ENCODE measurements at regions not wholly inside any gene's neighbourhood (a gene's known extent, or its start where the extent isn't known, plus 50 kb on each side); places are given as distances from the start of the nearest gene placed in this dataset.
A peak's percentile ranks its signal among the peaks of the same experiment; 100 is the strongest.
"Not testable (repeated sequence)": the region's sequence is repeated elsewhere in the genome, so short reads cannot be mapped to it uniquely, and the experiment has no call there.

DNA sequence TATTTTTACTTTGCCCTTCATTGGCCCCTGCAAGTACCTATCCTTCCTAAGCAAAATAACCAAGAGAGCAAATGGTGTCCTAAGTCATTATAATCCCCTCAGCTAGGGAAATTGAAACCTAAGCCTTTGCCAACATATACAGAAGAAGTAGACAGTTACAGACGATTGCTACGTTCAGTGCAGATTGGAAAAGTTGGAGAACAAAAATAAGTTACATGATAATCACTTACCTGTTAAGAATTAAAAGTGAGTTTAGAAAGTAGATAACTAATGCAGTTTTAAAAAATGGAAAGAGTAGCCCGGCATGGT is 244.8 kb downstream of the MPDZ start:
- H3K9ac ChIP-seq = no peak overlapping the region
- peak overlapping the region; percentile 40; the same call in 1 of the 2 replicates for H2AFZ ChIP-seq (ENCODE audit: low read depth)
- H3K79me2 ChIP-seq (ENCODE audit: insufficient read depth, low read depth) = no peaks in the 10 kb centered on the region
- no peak overlapping the region for H3K4me2 ChIP-seq
- H3K27ac ChIP-seq = no peak overlapping the region
- H3K27me3 ChIP-seq (ENCODE audit: insufficient read depth, low read depth) = no peaks in the 10 kb centered on the region
- H4K20me1 ChIP-seq (ENCODE audit: insufficient read depth) = no peaks in the 10 kb centered on the region
- H3K4me3 ChIP-seq (IDR thresholded peaks at IDR 0.05; ENCODE audit: insufficient read depth, low read depth, low read length) = no peak overlapping the region
- H3K36me3 ChIP-seq (ENCODE audit: insufficient read depth) = no peaks in the 10 kb centered on the region
- H3K4me1 ChIP-seq (ENCODE audit: low read depth, poor library complexity, severe bottlenecking) = no peaks in the 10 kb centered on the region
- TF ChIP-seq, protein P1, sequence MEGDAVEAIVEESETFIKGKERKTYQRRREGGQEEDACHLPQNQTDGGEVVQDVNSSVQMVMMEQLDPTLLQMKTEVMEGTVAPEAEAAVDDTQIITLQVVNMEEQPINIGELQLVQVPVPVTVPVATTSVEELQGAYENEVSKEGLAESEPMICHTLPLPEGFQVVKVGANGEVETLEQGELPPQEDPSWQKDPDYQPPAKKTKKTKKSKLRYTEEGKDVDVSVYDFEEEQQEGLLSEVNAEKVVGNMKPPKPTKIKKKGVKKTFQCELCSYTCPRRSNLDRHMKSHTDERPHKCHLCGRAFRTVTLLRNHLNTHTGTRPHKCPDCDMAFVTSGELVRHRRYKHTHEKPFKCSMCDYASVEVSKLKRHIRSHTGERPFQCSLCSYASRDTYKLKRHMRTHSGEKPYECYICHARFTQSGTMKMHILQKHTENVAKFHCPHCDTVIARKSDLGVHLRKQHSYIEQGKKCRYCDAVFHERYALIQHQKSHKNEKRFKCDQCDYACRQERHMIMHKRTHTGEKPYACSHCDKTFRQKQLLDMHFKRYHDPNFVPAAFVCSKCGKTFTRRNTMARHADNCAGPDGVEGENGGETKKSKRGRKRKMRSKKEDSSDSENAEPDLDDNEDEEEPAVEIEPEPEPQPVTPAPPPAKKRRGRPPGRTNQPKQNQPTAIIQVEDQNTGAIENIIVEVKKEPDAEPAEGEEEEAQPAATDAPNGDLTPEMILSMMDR (conservative IDR thresholded peaks at IDR 0.05; ENCODE audit: low read depth, low read length) = no peak

DNA sequence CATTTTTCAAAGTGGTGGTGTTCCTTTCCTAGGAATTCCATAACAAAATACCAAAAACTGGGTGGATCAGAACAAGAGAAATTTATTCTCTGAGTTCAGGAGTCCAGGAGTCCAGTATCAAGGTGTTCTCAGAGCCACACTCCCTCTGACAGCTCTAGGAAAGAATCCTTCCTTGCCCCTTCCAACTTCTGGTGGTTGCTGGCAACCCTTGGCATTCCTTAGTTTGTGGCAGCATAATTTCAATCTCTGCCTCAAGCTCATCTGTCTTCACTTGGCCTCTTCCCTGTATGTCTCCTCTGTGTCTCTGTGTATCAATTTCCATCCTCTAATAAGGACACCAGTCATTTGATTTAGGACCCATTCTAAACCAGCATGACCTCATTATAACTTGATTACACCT is 243.7 kb downstream of the MPDZ start:
- Histone ChIP-seq H3K9ac (no peak overlapping the region), H3K4me1 (ENCODE audit: low read depth, poor library complexity, severe bottlenecking) (no peaks in the 10 kb centered on the region), H3K27ac (no peak overlapping the region), H3K27me3 (ENCODE audit: insufficient read depth, low read depth) (no peaks in the 10 kb centered on the region), H3K4me2 (no peak overlapping the region), H3K4me3 (IDR thresholded peaks at IDR 0.05; ENCODE audit: insufficient read depth, low read depth, low read length) (no peak overlapping the region), H4K20me1 (ENCODE audit: insufficient read depth) (no peaks in the 10 kb centered on the region), H3K79me2 (ENCODE audit: insufficient read depth, low read depth) (no peaks in the 10 kb centered on the region), H2AFZ (ENCODE audit: low read depth) (no peak overlapping the region), H3K36me3 (ENCODE audit: insufficient read depth) (no peaks in the 10 kb centered on the region)
- TF ChIP-seq, protein P1 (conservative IDR thresholded peaks at IDR 0.05; ENCODE audit: low read depth, low read length) = no peak

DNA sequence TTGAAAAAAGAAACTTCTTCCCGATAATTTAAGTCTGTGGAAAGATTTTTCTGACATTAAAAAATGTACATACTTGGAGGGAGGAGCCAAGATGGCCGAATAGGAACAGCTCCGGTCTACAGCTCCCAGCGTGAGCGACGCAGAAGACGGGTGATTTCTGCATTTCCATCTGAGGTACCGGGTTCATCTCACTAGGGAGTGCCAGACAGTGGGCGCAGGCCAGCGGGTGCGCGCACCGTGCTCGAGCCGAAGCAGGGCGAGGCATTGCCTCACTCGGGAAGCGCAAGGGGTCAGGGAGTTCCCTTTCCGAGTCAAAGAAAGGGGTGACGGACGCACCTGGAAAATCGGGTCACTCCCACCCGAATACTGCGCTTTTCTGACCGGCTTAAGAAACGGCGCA is 241.7 kb downstream of the MPDZ start:
- H3K4me2 ChIP-seq; H3K27me3 ChIP-seq (ENCODE audit: insufficient read depth, low read depth); H3K36me3 ChIP-seq (ENCODE audit: insufficient read depth); H3K79me2 ChIP-seq (ENCODE audit: insufficient read depth, low read depth); H4K20me1 ChIP-seq (ENCODE audit: insufficient read depth); H3K4me1 ChIP-seq (ENCODE audit: low read depth, poor library complexity, severe bottlenecking); H3K4me3 ChIP-seq (IDR thresholded peaks at IDR 0.05; ENCODE audit: insufficient read depth, low read depth, low read length); H2AFZ ChIP-seq (ENCODE audit: low read depth); H3K27ac ChIP-seq; H3K9ac ChIP-seq: not testable (repeated sequence)

DNA sequence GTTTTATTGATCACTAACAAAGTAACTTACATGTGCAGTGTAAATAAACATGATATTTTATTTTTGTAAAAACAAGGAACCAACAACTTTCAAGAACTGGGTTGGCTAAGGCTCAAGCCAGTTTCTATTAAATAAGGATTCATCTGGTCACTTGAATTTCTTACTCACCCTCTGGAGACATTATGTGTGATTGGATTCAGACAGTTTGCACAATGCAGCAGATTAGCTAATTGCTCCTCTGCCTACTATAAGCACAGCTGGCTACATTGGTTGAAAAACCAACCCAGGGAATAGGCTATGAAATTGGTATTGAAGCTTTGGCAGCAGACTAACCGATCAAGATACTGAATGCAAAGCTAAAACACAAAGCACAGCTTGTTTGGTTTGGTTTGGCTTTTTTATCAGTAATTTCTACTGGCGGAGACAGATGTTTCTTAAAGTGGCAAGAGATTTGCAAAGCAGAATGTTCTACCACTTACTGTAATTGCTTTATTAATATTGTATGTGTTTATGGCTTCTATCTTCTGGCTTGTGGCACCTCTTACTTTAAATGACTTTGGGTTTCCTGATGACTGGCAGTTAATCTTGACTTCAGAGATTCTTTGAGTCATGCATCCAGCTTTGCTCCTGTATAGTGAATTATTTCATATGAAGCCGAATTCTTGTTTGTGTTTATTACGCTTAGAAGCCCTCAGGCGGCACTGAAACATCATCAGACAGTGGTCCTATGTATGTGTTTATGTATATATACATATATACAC is 231.5 kb downstream of the MPDZ start:
- H4K20me1 ChIP-seq (ENCODE audit: insufficient read depth) = no peaks in the 10 kb centered on the region
- TF ChIP-seq, protein P1 (conservative IDR thresholded peaks at IDR 0.05; ENCODE audit: low read depth, low read length) = no peak
- H3K4me2 ChIP-seq = no peak overlapping the region

DNA sequence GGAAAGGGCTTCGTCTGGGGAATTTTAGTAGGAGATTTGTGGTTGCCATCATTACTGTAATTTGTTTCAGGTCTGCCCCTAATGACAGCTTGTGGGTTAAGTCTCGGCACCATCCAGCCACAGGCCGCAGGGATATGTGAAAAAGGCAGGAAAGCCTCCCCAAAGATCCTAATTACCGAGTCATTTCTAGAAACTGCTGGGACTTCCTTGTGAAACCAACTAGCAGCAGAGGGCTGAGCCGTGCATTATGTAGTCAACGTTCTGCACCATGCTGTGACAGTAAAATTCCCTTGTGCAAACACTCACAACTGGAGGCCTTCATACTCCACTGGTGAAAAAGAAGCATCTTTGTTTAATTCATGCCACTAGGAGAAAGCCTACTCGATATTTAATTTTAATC is 230.3 kb downstream of the MPDZ start:
- Histone ChIP-seq H3K36me3 (ENCODE audit: insufficient read depth) (no peaks in the 10 kb centered on the region), H3K4me1 (ENCODE audit: low read depth, poor library complexity, severe bottlenecking) (no peaks in the 10 kb centered on the region), H3K27me3 (ENCODE audit: insufficient read depth, low read depth) (no peaks in the 10 kb centered on the region), H3K4me3 (IDR thresholded peaks at IDR 0.05; ENCODE audit: insufficient read depth, low read depth, low read length) (no peak overlapping the region), H4K20me1 (ENCODE audit: insufficient read depth) (no peaks in the 10 kb centered on the region), H3K4me2 (no peak overlapping the region), H2AFZ (ENCODE audit: low read depth) (no peak overlapping the region), H3K27ac (no peak overlapping the region), H3K9ac (no peak overlapping the region), H3K79me2 (ENCODE audit: insufficient read depth, low read depth) (no peaks in the 10 kb centered on the region)
- TF ChIP-seq, protein P1 (conservative IDR thresholded peaks at IDR 0.05; ENCODE audit: low read depth, low read length) = no peak

More for the DNA sequence above, 231.5 kb downstream of the MPDZ start:
- H2AFZ ChIP-seq (ENCODE audit: low read depth) = no peak overlapping the region
- no peak overlapping the region for H3K4me3 ChIP-seq (IDR thresholded peaks at IDR 0.05; ENCODE audit: insufficient read depth, low read depth, low read length)
- H3K4me1 ChIP-seq (ENCODE audit: low read depth, poor library complexity, severe bottlenecking) = no peaks in the 10 kb centered on the region
- no peaks in the 10 kb centered on the region for H3K36me3 ChIP-seq (ENCODE audit: insufficient read depth)
- no peaks in the 10 kb centered on the region for H3K27me3 ChIP-seq (ENCODE audit: insufficient read depth, low read depth)
- no peak overlapping the region for H3K9ac ChIP-seq
- no peak overlapping the region for H3K27ac ChIP-seq
- H3K79me2 ChIP-seq (ENCODE audit: insufficient read depth, low read depth) = no peaks in the 10 kb centered on the region

Data from KMS-11 (cell line).